ENCODE measurements at regions not wholly inside any gene's neighbourhood (a gene's known extent, or its start where the extent isn't known, plus 50 kb on each side); places are given as distances from the start of the nearest gene placed in this dataset.

- TF ChIP-seq TAF1 (IDR thresholded peaks at IDR 0.05; ENCODE audit: low read depth, low read length) (no peak), SPI1 (IDR thresholded peaks at IDR 0.05; ENCODE audit: low read depth, low read length) (no peak), POLR2A (IDR thresholded peaks at IDR 0.05; ENCODE audit: low read depth, low read length) (no peak), POLR2AphosphoS5 (IDR thresholded peaks at IDR 0.05; ENCODE audit: low read depth, low read length) (no peak), PAX5 (IDR thresholded peaks at IDR 0.05; ENCODE audit: insufficient read depth, low read length, severe bottlenecking) (no peak), POU2F2 (IDR thresholded peaks at IDR 0.05; ENCODE audit: low read depth, low read length) (no peak)
Measured at GRCh38 chr12:91401190-91401589, 218.6 kb upstream of the DCN start.

All from GM12891 (cell line).